Osteoblast (primary cell): ENCODE measurements at regions not wholly inside any gene's neighbourhood (a gene's known extent, or its start where the extent isn't known, plus 50 kb on each side); places are given as distances from the start of the nearest gene placed in this dataset.

ENCODE experiments used
- DNase-seq: peaks from one replicate; pipeline ENCODE4 v3.0.0; 2011; ENCODE audit warnings: low spot score, mixed read lengths; ENCODE audit not compliant: insufficient read length; ENCODE audit errors: missing footprints
- H2AFZ ChIP-seq: 2 replicates; pipeline ENCODE4 v1.6.0; 2011; ENCODE audit warnings: mild to moderate bottlenecking, low read length
- H3K27ac ChIP-seq: 2 replicates; pipeline ENCODE4 v1.5.1; 2011; ENCODE audit warnings: mild to moderate bottlenecking, low read depth, low read length, moderate library complexity
- H3K27me3 ChIP-seq: 2 replicates; pipeline ENCODE4 v1.6.0; 2012; ENCODE audit warnings: mild to moderate bottlenecking, control low read depth, inconsistent platforms, low read length, moderate library complexity; ENCODE audit not compliant: insufficient read depth
- H3K36me3 ChIP-seq: 2 replicates; pipeline ENCODE4 v1.5.1; 2011; ENCODE audit warnings: mild to moderate bottlenecking, low read length, control low read depth, moderate library complexity; ENCODE audit not compliant: insufficient read depth
- H3K4me1 ChIP-seq: 2 replicates; pipeline ENCODE4 v1.5.1; 2011; ENCODE audit warnings: mild to moderate bottlenecking, low read length, control low read depth, moderate library complexity; ENCODE audit not compliant: insufficient read depth
- H3K4me2 ChIP-seq: 2 replicates; pipeline ENCODE4 v1.6.0; 2011; ENCODE audit warnings: mild to moderate bottlenecking, low read length; ENCODE audit not compliant: insufficient read depth
- H3K4me3 ChIP-seq: fragments of 200-600 bp; sonication (generic); 3 replicates; pipeline ENCODE4 v1.5.1; 2012; ENCODE audit warnings: mild to moderate bottlenecking, low read length, inconsistent platforms; ENCODE audit not compliant: insufficient read depth
- H3K79me2 ChIP-seq: 2 replicates; pipeline ENCODE4 v1.6.0; 2012; ENCODE audit warnings: mild to moderate bottlenecking, low read length, control low read depth, inconsistent platforms; ENCODE audit not compliant: insufficient read depth
- H3K9me3 ChIP-seq: 2 replicates; pipeline ENCODE4 v1.5.1; 2011; ENCODE audit warnings: low read depth, low read length, control low read depth
- H4K20me1 ChIP-seq: 2 replicates; pipeline ENCODE4 v1.6.0; 2012; ENCODE audit warnings: mild to moderate bottlenecking, low read length, control low read depth; ENCODE audit not compliant: insufficient read depth
- TF ChIP-seq, protein P1 (sequence below): IDR thresholded peaks from 2 replicates; pipeline ENCODE4 v1.5.1; 2011; ENCODE audit warnings: mild to moderate bottlenecking, low read depth, low read length, moderate library complexity; ENCODE audit errors: extremely low read depth

DNA sequence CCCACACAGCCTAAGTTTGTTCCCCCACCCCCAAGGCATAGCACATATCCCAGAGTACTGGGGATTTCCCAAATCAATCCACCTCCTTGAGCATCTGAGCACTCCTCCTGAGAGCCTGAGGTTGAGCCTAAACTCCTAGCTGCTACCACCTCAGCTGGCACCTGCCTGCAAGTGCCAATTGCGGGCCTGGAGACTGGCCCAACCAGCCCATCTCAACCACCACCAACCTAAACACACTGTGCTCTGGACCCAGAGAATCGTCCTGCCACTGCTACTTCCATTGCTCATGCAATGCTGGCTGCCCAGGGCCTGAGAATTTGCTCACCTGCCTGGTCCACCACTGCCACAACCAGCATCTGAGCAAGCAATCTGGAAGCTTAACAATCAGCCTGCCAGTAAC, 177.1 kb downstream of the FGF13 start:
- no peak for DNase-seq
- TF ChIP-seq, protein P1, sequence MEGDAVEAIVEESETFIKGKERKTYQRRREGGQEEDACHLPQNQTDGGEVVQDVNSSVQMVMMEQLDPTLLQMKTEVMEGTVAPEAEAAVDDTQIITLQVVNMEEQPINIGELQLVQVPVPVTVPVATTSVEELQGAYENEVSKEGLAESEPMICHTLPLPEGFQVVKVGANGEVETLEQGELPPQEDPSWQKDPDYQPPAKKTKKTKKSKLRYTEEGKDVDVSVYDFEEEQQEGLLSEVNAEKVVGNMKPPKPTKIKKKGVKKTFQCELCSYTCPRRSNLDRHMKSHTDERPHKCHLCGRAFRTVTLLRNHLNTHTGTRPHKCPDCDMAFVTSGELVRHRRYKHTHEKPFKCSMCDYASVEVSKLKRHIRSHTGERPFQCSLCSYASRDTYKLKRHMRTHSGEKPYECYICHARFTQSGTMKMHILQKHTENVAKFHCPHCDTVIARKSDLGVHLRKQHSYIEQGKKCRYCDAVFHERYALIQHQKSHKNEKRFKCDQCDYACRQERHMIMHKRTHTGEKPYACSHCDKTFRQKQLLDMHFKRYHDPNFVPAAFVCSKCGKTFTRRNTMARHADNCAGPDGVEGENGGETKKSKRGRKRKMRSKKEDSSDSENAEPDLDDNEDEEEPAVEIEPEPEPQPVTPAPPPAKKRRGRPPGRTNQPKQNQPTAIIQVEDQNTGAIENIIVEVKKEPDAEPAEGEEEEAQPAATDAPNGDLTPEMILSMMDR = no peak
- no peak overlapping the region for H3K27ac ChIP-seq

GRCh38 chrX:138519296-138519695, 192.2 kb downstream of the FGF13 start:
- H3K36me3 ChIP-seq = no peaks in the 10 kb centered on the region
- H4K20me1 ChIP-seq = no peaks in the 10 kb centered on the region
- no peaks in the 10 kb centered on the region for H3K27me3 ChIP-seq
- no peak overlapping the region for H2AFZ ChIP-seq
- no peaks in the 10 kb centered on the region for H3K9me3 ChIP-seq
- H3K27ac ChIP-seq = no peak overlapping the region
- TF ChIP-seq, protein P1 = no peak
- DNase-seq = no peak
- H3K4me1 ChIP-seq = no peaks in the 10 kb centered on the region
- H3K4me3 ChIP-seq = no peak overlapping the region
- no peaks in the 10 kb centered on the region for H3K79me2 ChIP-seq
- no peak overlapping the region for H3K4me2 ChIP-seq

More for the DNA sequence above, 177.1 kb downstream of the FGF13 start:
- no peaks in the 10 kb centered on the region for H3K79me2 ChIP-seq
- H2AFZ ChIP-seq = no peak overlapping the region
- H4K20me1 ChIP-seq = no peaks in the 10 kb centered on the region
- H3K36me3 ChIP-seq = no peaks in the 10 kb centered on the region
- H3K9me3 ChIP-seq = no peaks in the 10 kb centered on the region
- no peaks in the 10 kb centered on the region for H3K4me1 ChIP-seq
- H3K4me2 ChIP-seq = no peak overlapping the region
- H3K4me3 ChIP-seq = no peak overlapping the region
- H3K27me3 ChIP-seq = no peaks in the 10 kb centered on the region

GRCh38 chrX:138504273-138504672, 207.2 kb downstream of the FGF13 start:
- no peak overlapping the region for H3K4me2 ChIP-seq
- H3K36me3 ChIP-seq = no peaks in the 10 kb centered on the region
- H4K20me1 ChIP-seq = no peaks in the 10 kb centered on the region
- H2AFZ ChIP-seq = no peak overlapping the region
- no peak overlapping the region for H3K4me3 ChIP-seq
- no peaks in the 10 kb centered on the region for H3K4me1 ChIP-seq
- no peak for DNase-seq
- TF ChIP-seq, protein P1 = no peak
- H3K27ac ChIP-seq = no peak overlapping the region
- H3K79me2 ChIP-seq = no peaks in the 10 kb centered on the region
- no peaks in the 10 kb centered on the region for H3K27me3 ChIP-seq
- no peaks in the 10 kb centered on the region for H3K9me3 ChIP-seq

DNA sequence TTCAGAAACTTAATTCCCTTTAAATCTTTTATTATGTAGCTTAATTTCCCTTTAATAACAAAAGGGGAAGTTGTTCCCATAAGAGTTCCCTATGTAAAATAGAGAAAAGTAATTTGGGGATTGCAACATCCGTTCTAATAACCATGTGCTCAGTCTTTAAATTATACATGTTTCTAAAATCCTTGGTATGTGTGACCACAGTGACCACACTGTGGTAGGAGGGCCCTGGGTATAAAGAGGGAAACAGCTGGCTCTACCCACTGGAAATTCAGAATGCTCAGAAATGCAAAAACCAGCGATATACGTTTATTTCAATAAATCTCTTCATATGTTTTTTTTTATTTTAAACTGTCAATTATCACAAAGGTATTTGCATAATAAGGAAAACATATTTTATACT, 219.1 kb downstream of the FGF13 start:
- no peak overlapping the region for H3K27ac ChIP-seq
- no peaks in the 10 kb centered on the region for H3K9me3 ChIP-seq
- DNase-seq = no peak
- no peaks in the 10 kb centered on the region for H3K36me3 ChIP-seq
- TF ChIP-seq, protein P1 = no peak
- H3K79me2 ChIP-seq = no peaks in the 10 kb centered on the region
- no peak overlapping the region for H2AFZ ChIP-seq
- H3K4me3 ChIP-seq = no peak overlapping the region
- no peak overlapping the region for H3K4me2 ChIP-seq
- no peaks in the 10 kb centered on the region for H3K4me1 ChIP-seq
- H3K27me3 ChIP-seq = no peaks in the 10 kb centered on the region
- no peaks in the 10 kb centered on the region for H4K20me1 ChIP-seq
